Natural killer cell (primary cell): ENCODE measurements at regions not wholly inside any gene's neighbourhood (a gene's known extent, or its start where the extent isn't known, plus 50 kb on each side); places are given as distances from the start of the nearest gene placed in this dataset.

Experiments
- ATAC-seq, 3 donors: fragments of 150-1000 bp in 2 of 3; fragments of 200-7000 bp in 1 of 3; cut with Tn5 transposase; 1 replicate in 1 of 3; 2 replicates in 2 of 3; pipeline ENCODE4 v1.10.0; 2021; ENCODE audit warnings: mild to moderate bottlenecking in 2 of 3, moderate library complexity in 2 of 3
- DNase-seq, 2 donors: peaks; one replicate each; pipeline versions ENCODE4 v3.0.0 to v3.0.0-alpha.2; 2013 to 2021; ENCODE audit warnings: mixed read lengths in 1 of 2
- H3K27ac ChIP-seq: one replicate; pipeline ENCODE4 v1.5.1; 2013; ENCODE audit warnings: mild to moderate bottlenecking, low read length
- H3K27me3 ChIP-seq: one replicate; pipeline ENCODE4 v1.6.1; 2013; ENCODE audit warnings: low read length; ENCODE audit not compliant: control insufficient read depth, insufficient read depth
- H3K36me3 ChIP-seq: one replicate; pipeline ENCODE4 v1.6.1; 2013; ENCODE audit warnings: low read length; ENCODE audit not compliant: control insufficient read depth, insufficient read depth
- H3K4me1 ChIP-seq: one replicate; pipeline ENCODE4 v1.6.1; 2013; ENCODE audit warnings: low read length; ENCODE audit not compliant: control insufficient read depth, insufficient read depth
- H3K4me3 ChIP-seq: one replicate; pipeline ENCODE4 v1.5.1; 2013; ENCODE audit warnings: low read length
- H3K9me3 ChIP-seq: one replicate; pipeline ENCODE4 v1.6.1; 2013; ENCODE audit warnings: low read length; ENCODE audit not compliant: control insufficient read depth, insufficient read depth
- H3K27ac Mint-ChIP-seq, 2 donors: one replicate each; pipeline ENCODE4 v1.8.0; 2022; ENCODE audit warnings: mild to moderate bottlenecking in 2 of 2, mixed read lengths in 2 of 2, moderate library complexity in 1 of 2
- H3K27me3 Mint-ChIP-seq, 2 donors: one replicate each; pipeline ENCODE4 v1.8.0; 2022; ENCODE audit warnings: low read depth in 2 of 2, mixed read lengths in 2 of 2
- H3K36me3 Mint-ChIP-seq: one replicate; pipeline ENCODE4 v1.8.0; 2022; ENCODE audit warnings: mixed read lengths
- H3K4me1 Mint-ChIP-seq, 2 donors: one replicate each; pipeline ENCODE4 v1.8.0; 2022; ENCODE audit warnings: mixed read lengths in 2 of 2
- H3K4me3 Mint-ChIP-seq: one replicate; pipeline ENCODE4 v1.8.0; 2022; ENCODE audit warnings: mild to moderate bottlenecking, moderate library complexity, mixed read lengths
- H3K9me3 Mint-ChIP-seq, 2 donors: one replicate each; pipeline ENCODE4 v1.8.0; 2022; ENCODE audit warnings: mixed read lengths in 2 of 2
- WGBS: methylation state at CpG from one replicate; pipeline ENCODE4 v1.1.7; 2013; ENCODE audit warnings: missing lambda C conversion rate; ENCODE audit not compliant: insufficient coverage; 5-methylcytosine and 5-hydroxymethylcytosine counted together
- intact Hi-C: fragments of 100-400 bp; cut with micrococcal nuclease; formaldehyde crosslinking; loops from one replicate; pipeline ENCODE4 v1.14.2; 2022
- TF ChIP-seq, protein P1 (sequence below): fragments of 200-600 bp; IDR thresholded peaks from one replicate; pipeline ENCODE4 v1.8.0; 2022; ENCODE audit warnings: antibody characterized with exemption

DNA sequence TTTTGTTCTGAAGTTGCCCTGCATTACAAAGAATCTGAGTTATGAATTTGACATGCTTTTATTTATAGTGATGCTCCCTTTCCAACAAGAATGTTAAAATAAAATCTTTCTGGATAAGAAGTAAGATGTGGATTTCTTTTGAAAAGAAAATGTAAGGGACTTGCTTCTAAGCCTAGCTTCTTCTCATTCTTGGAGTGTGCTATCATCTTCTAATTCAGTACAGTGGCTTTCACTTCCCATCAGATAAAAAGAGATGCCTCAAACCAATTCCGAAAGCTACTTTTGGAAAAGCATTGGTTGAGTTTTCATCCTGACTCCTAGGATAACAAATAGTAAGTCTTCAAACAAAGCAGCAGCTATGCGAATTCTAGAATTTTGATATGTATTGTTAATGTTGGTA, 197.0 kb upstream of the ZPLD1 start:
- 100% methylated on average over 1 of the region's 2 CpGs for WGBS
- Mint-ChIP-seq H3K9me3 (no peaks in the 10 kb centered on the region), H3K27ac (no peak overlapping the region), H3K27me3 (peaks cover 0 to 14% of the 10 kb centered on the region in 2 donors), H3K36me3 (no peaks in the 10 kb centered on the region), H3K4me1 (no peaks in the 10 kb centered on the region), H3K4me3 (no peak overlapping the region)
- ATAC-seq: no peak
- H3K4me1 ChIP-seq: no peaks in the 10 kb centered on the region
- DNase-seq: no peak
- TF ChIP-seq, protein P1, sequence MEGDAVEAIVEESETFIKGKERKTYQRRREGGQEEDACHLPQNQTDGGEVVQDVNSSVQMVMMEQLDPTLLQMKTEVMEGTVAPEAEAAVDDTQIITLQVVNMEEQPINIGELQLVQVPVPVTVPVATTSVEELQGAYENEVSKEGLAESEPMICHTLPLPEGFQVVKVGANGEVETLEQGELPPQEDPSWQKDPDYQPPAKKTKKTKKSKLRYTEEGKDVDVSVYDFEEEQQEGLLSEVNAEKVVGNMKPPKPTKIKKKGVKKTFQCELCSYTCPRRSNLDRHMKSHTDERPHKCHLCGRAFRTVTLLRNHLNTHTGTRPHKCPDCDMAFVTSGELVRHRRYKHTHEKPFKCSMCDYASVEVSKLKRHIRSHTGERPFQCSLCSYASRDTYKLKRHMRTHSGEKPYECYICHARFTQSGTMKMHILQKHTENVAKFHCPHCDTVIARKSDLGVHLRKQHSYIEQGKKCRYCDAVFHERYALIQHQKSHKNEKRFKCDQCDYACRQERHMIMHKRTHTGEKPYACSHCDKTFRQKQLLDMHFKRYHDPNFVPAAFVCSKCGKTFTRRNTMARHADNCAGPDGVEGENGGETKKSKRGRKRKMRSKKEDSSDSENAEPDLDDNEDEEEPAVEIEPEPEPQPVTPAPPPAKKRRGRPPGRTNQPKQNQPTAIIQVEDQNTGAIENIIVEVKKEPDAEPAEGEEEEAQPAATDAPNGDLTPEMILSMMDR: no peak
- H3K27ac ChIP-seq: no peak overlapping the region
- H3K9me3 ChIP-seq: no peaks in the 10 kb centered on the region
- no peak overlapping the region for H3K4me3 ChIP-seq
- H3K27me3 ChIP-seq: no peaks in the 10 kb centered on the region
- intact Hi-C loops: no loop called here
- no peaks in the 10 kb centered on the region for H3K36me3 ChIP-seq

DNA sequence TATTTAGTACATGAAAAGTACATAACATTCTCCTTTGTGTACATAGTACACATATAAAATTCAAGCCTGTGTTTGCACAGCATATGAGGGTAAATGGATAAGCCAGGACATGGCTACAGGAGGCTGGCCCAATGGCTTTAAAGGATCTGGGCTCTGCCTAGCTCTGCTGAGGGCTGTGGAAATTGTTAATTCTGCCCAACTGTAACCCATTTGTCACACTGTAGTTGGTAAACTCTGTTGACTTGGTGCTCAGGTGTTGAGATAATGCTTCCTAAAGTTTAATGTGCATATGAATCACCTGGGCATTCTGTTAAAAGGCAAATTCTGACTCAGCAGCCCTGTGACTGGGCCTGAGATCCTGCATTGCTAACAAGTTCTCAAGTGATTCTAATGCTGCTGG, 196.5 kb upstream of the ZPLD1 start:
- ATAC-seq: no peak
- Mint-ChIP-seq H3K4me3 (no peak overlapping the region), H3K27me3 (peaks cover 0 to 14% of the 10 kb centered on the region in 2 donors), H3K4me1 (no peaks in the 10 kb centered on the region), H3K36me3 (no peaks in the 10 kb centered on the region), H3K9me3 (no peaks in the 10 kb centered on the region), H3K27ac (no peak overlapping the region)
- Histone ChIP-seq H3K4me1 (no peaks in the 10 kb centered on the region), H3K36me3 (no peaks in the 10 kb centered on the region), H3K4me3 (no peak overlapping the region), H3K27ac (no peak overlapping the region), H3K9me3 (no peaks in the 10 kb centered on the region), H3K27me3 (no peaks in the 10 kb centered on the region)
- TF ChIP-seq, protein P1: no peak
- DNase-seq: no peak
- intact Hi-C loops: no loop called here

DNA sequence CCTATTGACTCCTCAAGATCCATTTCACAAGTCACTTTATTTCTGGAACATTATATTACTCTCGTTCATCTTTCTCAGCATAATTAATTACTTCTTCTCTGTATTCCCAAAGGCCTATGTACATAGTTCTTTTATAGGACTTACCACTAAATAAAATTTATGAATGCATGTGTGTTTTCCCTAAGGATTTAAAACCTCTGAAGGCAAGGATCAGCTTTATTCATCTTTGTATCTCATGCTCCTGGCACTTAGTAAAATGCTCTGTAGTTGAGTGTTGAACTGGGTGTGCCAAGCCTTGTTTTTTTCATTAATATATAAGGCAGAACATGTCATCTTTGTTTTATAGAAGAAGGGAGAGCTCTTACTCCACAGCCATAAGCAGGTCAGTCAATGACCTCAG, 194.1 kb upstream of the ZPLD1 start:
- no peaks in the 10 kb centered on the region for H3K9me3 Mint-ChIP-seq
- intact Hi-C loops: no loop called here
- ATAC-seq: no peak
- no peaks in the 10 kb centered on the region for H3K4me1 Mint-ChIP-seq
- TF ChIP-seq, protein P1: no peak
- Histone ChIP-seq H3K27me3 (no peaks in the 10 kb centered on the region), H3K27ac (no peak overlapping the region), H3K36me3 (no peaks in the 10 kb centered on the region), H3K4me3 (no peak overlapping the region), H3K9me3 (no peaks in the 10 kb centered on the region), H3K4me1 (no peaks in the 10 kb centered on the region)
- no peak for DNase-seq
- no peak overlapping the region for H3K27ac Mint-ChIP-seq
- no peak overlapping the region for H3K4me3 Mint-ChIP-seq
- peaks cover 0 to 19% of the 10 kb centered on the region in 2 donors for H3K27me3 Mint-ChIP-seq
- WGBS: no CpG with 5 or more reads among the region's 1 CpG
- H3K36me3 Mint-ChIP-seq: no peaks in the 10 kb centered on the region

DNA sequence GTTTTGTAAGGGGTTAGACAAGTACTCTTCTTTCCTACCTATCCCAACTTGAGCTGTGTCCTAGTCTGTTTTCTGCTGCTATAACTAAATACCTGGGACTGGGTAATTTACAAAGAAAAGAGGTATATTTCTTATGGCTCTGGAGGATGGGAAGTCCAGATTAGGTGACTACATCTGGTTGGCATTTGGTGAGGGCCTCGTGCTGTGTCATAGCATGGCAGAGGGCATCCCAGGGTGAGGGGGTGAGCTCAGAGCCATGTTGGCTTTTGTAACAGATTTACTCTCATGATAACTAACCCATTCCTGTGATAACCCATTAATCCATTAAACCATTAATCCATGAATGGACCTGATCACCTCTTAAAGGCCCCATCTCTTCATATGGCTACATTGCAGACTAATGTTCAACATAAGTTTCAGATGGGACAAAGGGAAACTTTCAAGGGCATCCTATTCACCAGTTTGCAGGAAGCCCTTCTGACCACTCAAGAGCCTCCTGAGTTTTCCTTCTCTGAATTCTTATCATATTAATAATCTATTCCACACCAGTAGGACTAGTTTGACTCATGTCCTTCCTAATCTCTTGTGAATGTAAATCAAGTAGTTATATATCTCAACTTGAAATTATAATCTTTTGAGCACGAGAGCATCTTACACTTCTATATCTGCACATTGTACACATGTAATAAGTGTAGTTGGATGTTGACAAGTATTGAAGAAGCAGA, 185.7 kb upstream of the ZPLD1 start:
- no peaks in the 10 kb centered on the region for H3K4me1 ChIP-seq
- Mint-ChIP-seq H3K9me3 (no peaks in the 10 kb centered on the region), H3K36me3 (no peaks in the 10 kb centered on the region), H3K4me1 (no peaks in the 10 kb centered on the region), H3K27ac (no peak overlapping the region), H3K4me3 (no peak overlapping the region), H3K27me3 (peaks cover 7 to 10% of the 10 kb centered on the region in 2 donors)
- no peaks in the 10 kb centered on the region for H3K9me3 ChIP-seq
- H3K27ac ChIP-seq: no peak overlapping the region
- H3K36me3 ChIP-seq: no peaks in the 10 kb centered on the region
- TF ChIP-seq, protein P1: no peak
- no peak overlapping the region for H3K4me3 ChIP-seq
- ATAC-seq (no peak), DNase-seq (no peak)
- no peaks in the 10 kb centered on the region for H3K27me3 ChIP-seq
- WGBS: 100% methylated on average over 1 of the region's 2 CpGs
- intact Hi-C loops: no loop called here
